HEK293 (cell line): ENCODE measurements at regions not wholly inside any gene's neighbourhood (a gene's known extent, or its start where the extent isn't known, plus 50 kb on each side); places are given as distances from the start of the nearest gene placed in this dataset.

Source experiments
- CTCF ChIA-PET: fragments of 350-600 bp; formaldehyde crosslinking; extraction: SDS; loops from one replicate; lab custom pipeline; 2021; ENCODE audit warnings: antibody characterized with exemption; lab: Yijun Ruan, JAX
- POLR2A ChIA-PET: fragments of 300-600 bp; formaldehyde crosslinking; extraction: SDS; loops from one replicate; lab custom pipeline; 2020; ENCODE audit warnings: antibody characterized with exemption, inconsistent platforms; lab: Yijun Ruan, JAX
- H3K27ac ChIP-seq: fragments of 200-500 bp; sonication (Bioruptor generic); 2 replicates; pipeline ENCODE4 v1.5.1; 2014; ENCODE audit warnings: low read depth, low read length, control low read depth, inconsistent platforms; ENCODE audit errors: extremely low read depth
- H3K36me3 ChIP-seq, 2 experiments: fragments of 200-500 bp in 1 of 2; sonication (Bioruptor generic) in 1 of 2; 1 replicate in 1 of 2; 2 replicates in 1 of 2; pipeline ENCODE4 v1.5.1; 2014 to 2017; ENCODE audit warnings: inconsistent platforms in 2 of 2, low read length in 2 of 2; ENCODE audit not compliant: control insufficient read depth in 2 of 2, insufficient read depth in 1 of 2
- H3K4me1 ChIP-seq: fragments of 200-500 bp; sonication (Bioruptor generic); 2 replicates; pipeline ENCODE4 v1.5.1; 2014; ENCODE audit warnings: mild to moderate bottlenecking, low read length, inconsistent platforms; ENCODE audit not compliant: control insufficient read depth, insufficient read depth
- H3K4me3 ChIP-seq: 2 replicates; pipeline ENCODE4 v1.5.1; 2011; ENCODE audit warnings: low read depth, mild to moderate bottlenecking, control low read depth, low read length, moderate library complexity
- H3K9me3 ChIP-seq: fragments of 200-500 bp; sonication (Bioruptor generic); 2 replicates; pipeline ENCODE4 v1.5.1; 2014; ENCODE audit warnings: low read depth, low read length, inconsistent platforms; ENCODE audit not compliant: control insufficient read depth, insufficient read depth
- GLI4 ChIP-seq: fragments of 450-650 bp; formaldehyde crosslinking; IDR thresholded peaks from 2 replicates; pipeline ENCODE4 v1.5.1; 2016; ENCODE audit warnings: missing biosample characterization, missing genetic modification characterization
- ZBTB8A ChIP-seq: fragments of 450-650 bp; formaldehyde crosslinking; IDR thresholded peaks from 2 replicates; pipeline ENCODE4 v1.5.1; 2016; ENCODE audit warnings: missing biosample characterization, missing genetic modification characterization
- ZFHX2 ChIP-seq: fragments of 450-650 bp; formaldehyde crosslinking; conservative IDR thresholded peaks from 2 replicates; pipeline ENCODE4 v1.5.1; 2016; ENCODE audit warnings: missing biosample characterization, missing genetic modification characterization
- ZFP41 ChIP-seq: fragments of 450-650 bp; formaldehyde crosslinking; IDR thresholded peaks from 2 replicates; pipeline ENCODE4 v1.5.1; 2016; ENCODE audit warnings: missing biosample characterization, missing genetic modification characterization, borderline replicate concordance
- ZNF146 ChIP-seq: fragments of 450-650 bp; formaldehyde crosslinking; IDR thresholded peaks from 2 replicates; pipeline ENCODE4 v1.5.1; 2016; ENCODE audit warnings: missing biosample characterization, missing genetic modification characterization
- ZNF175 ChIP-seq: fragments of 450-650 bp; formaldehyde crosslinking; IDR thresholded peaks from 2 replicates; pipeline ENCODE4 v1.5.1; 2016; ENCODE audit warnings: missing biosample characterization, missing genetic modification characterization
- ZNF19 ChIP-seq: fragments of 450-650 bp; formaldehyde crosslinking; IDR thresholded peaks from 2 replicates; pipeline ENCODE4; 2016; ENCODE audit warnings: missing biosample characterization, missing genetic modification characterization, low read depth
- ZNF2 ChIP-seq: fragments of 450-650 bp; formaldehyde crosslinking; IDR thresholded peaks from 2 replicates; pipeline ENCODE4 v1.5.1; 2016; ENCODE audit warnings: missing biosample characterization, missing genetic modification characterization
- ZNF221 ChIP-seq: fragments of 450-650 bp; formaldehyde crosslinking; IDR thresholded peaks from 2 replicates; pipeline ENCODE4 v1.5.1; 2017; ENCODE audit warnings: missing biosample characterization, missing genetic modification characterization, borderline replicate concordance
- ZNF23 ChIP-seq: fragments of 450-650 bp; formaldehyde crosslinking; IDR thresholded peaks from 2 replicates; pipeline ENCODE4 v1.5.1; 2016; ENCODE audit warnings: missing biosample characterization, missing genetic modification characterization, borderline replicate concordance
- ZNF324 ChIP-seq: fragments of 450-650 bp; formaldehyde crosslinking; IDR thresholded peaks from 2 replicates; pipeline ENCODE4 v1.5.1; 2016; ENCODE audit warnings: missing biosample characterization, missing genetic modification characterization
- ZNF398 ChIP-seq: fragments of 450-650 bp; formaldehyde crosslinking; IDR thresholded peaks from 2 replicates; pipeline ENCODE4 v1.5.1; 2017; ENCODE audit warnings: missing biosample characterization, missing genetic modification characterization
- ZNF555 ChIP-seq: fragments of 450-650 bp; formaldehyde crosslinking; conservative IDR thresholded peaks from 2 replicates; pipeline ENCODE4 v1.5.1; 2017; ENCODE audit warnings: missing biosample characterization, mild to moderate bottlenecking, missing genetic modification characterization, inconsistent platforms
- ZNF623 ChIP-seq: fragments of 450-650 bp; formaldehyde crosslinking; IDR thresholded peaks from 2 replicates; pipeline ENCODE4 v1.5.1; 2016; ENCODE audit warnings: missing biosample characterization, missing genetic modification characterization
- ZNF639 ChIP-seq: fragments of 450-650 bp; formaldehyde crosslinking; IDR thresholded peaks from 2 replicates; pipeline ENCODE4 v1.5.1; 2016; ENCODE audit warnings: missing biosample characterization, missing genetic modification characterization
- ZNF654 ChIP-seq: fragments of 450-650 bp; formaldehyde crosslinking; IDR thresholded peaks from 2 replicates; pipeline ENCODE4 v1.5.1; 2016; ENCODE audit warnings: low read depth, missing biosample characterization, missing genetic modification characterization
- ZNF747 ChIP-seq: fragments of 450-650 bp; formaldehyde crosslinking; IDR thresholded peaks from 2 replicates; pipeline ENCODE4 v1.5.1; 2016; ENCODE audit warnings: missing biosample characterization, missing genetic modification characterization
- ZSCAN23 ChIP-seq: fragments of 450-650 bp; formaldehyde crosslinking; IDR thresholded peaks from 2 replicates; pipeline ENCODE4 v1.5.1; 2016; ENCODE audit warnings: missing biosample characterization, missing genetic modification characterization
- TF ChIP-seq, protein P1 (sequence below): fragments of 450-650 bp; formaldehyde crosslinking; IDR thresholded peaks from 2 replicates; pipeline ENCODE4 v1.5.1; 2016; ENCODE audit warnings: missing biosample characterization, missing genetic modification characterization
- TF ChIP-seq, protein P2 (sequence below): fragments of 450-650 bp; formaldehyde crosslinking; IDR thresholded peaks from 2 replicates; pipeline ENCODE4 v1.5.1; 2016; ENCODE audit warnings: missing biosample characterization, missing genetic modification characterization
- TF ChIP-seq, protein P3 (sequence below): fragments of 450-650 bp; formaldehyde crosslinking; IDR thresholded peaks from 2 replicates; pipeline ENCODE4 v1.5.1; 2016; ENCODE audit warnings: missing biosample characterization, missing genetic modification characterization

DNA sequence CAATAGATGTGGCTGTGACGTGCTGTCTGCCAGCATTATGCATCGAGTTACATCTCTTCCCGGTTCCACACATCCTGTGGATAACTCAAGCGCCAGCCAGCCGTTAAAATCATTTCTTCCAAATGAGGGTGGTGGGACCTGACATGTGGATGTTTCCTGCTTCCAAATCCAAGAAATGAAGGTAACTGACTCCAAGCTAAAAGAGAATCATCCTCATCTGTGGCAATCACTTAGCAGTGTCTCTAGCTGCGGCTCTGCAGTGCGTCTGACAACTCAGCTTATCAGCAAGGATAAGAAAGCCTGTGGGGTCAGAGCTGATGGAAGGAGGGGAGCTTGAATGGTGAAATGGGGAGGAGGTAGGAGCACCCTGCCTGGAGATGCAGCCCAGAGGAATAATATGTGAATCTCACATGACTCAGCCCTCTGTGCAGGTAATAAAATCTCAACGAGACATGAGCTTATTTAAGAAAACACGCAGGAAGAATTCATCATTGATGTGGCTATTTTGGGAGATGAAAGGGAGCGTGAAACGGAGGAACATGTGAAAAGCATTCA, 382.2 kb upstream of the TRIB2 start (continued):
- TF ChIP-seq ZNF639 (tag by site-specific recombination) (no peak), ZNF654 (tag by site-specific recombination) (no peak)

- no peaks in the 10 kb centered on the region for H3K36me3 ChIP-seq
- ChIA-PET POLR2A (no interaction called here), CTCF (no interaction called here)
- H3K27ac ChIP-seq, result no peak overlapping the region
- no peak overlapping the region for H3K4me3 ChIP-seq
- no peaks in the 10 kb centered on the region for H3K4me1 ChIP-seq
- H3K9me3 ChIP-seq, result no peaks in the 10 kb centered on the region
- TF ChIP-seq ZSCAN23 (tag by site-specific recombination), result no peak
- TF ChIP-seq ZNF23, result no peak
- no peak for TF ChIP-seq ZNF175 (tag by site-specific recombination)
- TF ChIP-seq ZNF747, result no peak
- TF ChIP-seq ZNF146 (tag by site-specific recombination), result no peak
- no peak for TF ChIP-seq ZNF639 (tag by site-specific recombination)
- TF ChIP-seq ZBTB8A (tag by site-specific recombination), result no peak
- TF ChIP-seq ZNF19 (tag by site-specific recombination), result no peak
- no peak for TF ChIP-seq ZNF2 (tag by site-specific recombination)
- TF ChIP-seq ZFP41, result no peak
- TF ChIP-seq ZNF623 (tag by site-specific recombination), result no peak
- TF ChIP-seq, protein P1, sequence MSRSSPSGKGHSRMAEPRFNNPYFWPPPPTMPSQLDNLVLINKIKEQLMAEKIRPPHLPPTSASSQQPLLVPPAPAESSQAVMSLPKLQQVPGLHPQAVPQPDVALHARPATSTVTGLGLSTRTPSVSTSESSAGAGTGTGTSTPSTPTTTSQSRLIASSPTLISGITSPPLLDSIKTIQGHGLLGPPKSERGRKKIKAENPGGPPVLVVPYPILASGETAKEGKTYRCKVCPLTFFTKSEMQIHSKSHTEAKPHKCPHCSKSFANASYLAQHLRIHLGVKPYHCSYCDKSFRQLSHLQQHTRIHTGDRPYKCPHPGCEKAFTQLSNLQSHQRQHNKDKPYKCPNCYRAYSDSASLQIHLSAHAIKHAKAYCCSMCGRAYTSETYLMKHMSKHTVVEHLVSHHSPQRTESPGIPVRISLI, result no peak
- TF ChIP-seq ZNF555 (tag by site-specific recombination), result no peak
- no peak for TF ChIP-seq ZNF324 (tag by site-specific recombination)
- TF ChIP-seq, protein P2, sequence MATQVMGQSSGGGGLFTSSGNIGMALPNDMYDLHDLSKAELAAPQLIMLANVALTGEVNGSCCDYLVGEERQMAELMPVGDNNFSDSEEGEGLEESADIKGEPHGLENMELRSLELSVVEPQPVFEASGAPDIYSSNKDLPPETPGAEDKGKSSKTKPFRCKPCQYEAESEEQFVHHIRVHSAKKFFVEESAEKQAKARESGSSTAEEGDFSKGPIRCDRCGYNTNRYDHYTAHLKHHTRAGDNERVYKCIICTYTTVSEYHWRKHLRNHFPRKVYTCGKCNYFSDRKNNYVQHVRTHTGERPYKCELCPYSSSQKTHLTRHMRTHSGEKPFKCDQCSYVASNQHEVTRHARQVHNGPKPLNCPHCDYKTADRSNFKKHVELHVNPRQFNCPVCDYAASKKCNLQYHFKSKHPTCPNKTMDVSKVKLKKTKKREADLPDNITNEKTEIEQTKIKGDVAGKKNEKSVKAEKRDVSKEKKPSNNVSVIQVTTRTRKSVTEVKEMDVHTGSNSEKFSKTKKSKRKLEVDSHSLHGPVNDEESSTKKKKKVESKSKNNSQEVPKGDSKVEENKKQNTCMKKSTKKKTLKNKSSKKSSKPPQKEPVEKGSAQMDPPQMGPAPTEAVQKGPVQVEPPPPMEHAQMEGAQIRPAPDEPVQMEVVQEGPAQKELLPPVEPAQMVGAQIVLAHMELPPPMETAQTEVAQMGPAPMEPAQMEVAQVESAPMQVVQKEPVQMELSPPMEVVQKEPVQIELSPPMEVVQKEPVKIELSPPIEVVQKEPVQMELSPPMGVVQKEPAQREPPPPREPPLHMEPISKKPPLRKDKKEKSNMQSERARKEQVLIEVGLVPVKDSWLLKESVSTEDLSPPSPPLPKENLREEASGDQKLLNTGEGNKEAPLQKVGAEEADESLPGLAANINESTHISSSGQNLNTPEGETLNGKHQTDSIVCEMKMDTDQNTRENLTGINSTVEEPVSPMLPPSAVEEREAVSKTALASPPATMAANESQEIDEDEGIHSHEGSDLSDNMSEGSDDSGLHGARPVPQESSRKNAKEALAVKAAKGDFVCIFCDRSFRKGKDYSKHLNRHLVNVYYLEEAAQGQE, result no peak
- no peak for TF ChIP-seq ZNF221 (tag by site-specific recombination)
- no peak for TF ChIP-seq GLI4 (tag by site-specific recombination)
- no peak for TF ChIP-seq ZNF398 (tag by site-specific recombination)
- TF ChIP-seq, protein P3, sequence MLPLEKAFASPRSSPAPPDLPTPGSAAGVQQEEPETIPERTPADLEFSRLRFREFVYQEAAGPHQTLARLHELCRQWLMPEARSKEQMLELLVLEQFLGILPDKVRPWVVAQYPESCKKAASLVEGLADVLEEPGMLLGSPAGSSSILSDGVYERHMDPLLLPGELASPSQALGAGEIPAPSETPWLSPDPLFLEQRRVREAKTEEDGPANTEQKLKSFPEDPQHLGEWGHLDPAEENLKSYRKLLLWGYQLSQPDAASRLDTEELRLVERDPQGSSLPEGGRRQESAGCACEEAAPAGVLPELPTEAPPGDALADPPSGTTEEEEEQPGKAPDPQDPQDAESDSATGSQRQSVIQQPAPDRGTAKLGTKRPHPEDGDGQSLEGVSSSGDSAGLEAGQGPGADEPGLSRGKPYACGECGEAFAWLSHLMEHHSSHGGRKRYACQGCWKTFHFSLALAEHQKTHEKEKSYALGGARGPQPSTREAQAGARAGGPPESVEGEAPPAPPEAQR, result no peak
- TF ChIP-seq ZFHX2 (tag by site-specific recombination), result no peak
Measured at GRCh38 chr2:12335131-12335530, 381.6 kb upstream of the TRIB2 start.
